Medulla oblongata (tissue), 1 donor: ENCODE measurements at regions not wholly inside any gene's neighbourhood (a gene's known extent, or its start where the extent isn't known, plus 50 kb on each side); places are given as distances from the start of the nearest gene placed in this dataset.

Experiments
- DNase-seq: peaks from one replicate; pipeline ENCODE4 v3.0.0-alpha.2; 2015; ENCODE audit errors: extremely low spot score

DNA sequence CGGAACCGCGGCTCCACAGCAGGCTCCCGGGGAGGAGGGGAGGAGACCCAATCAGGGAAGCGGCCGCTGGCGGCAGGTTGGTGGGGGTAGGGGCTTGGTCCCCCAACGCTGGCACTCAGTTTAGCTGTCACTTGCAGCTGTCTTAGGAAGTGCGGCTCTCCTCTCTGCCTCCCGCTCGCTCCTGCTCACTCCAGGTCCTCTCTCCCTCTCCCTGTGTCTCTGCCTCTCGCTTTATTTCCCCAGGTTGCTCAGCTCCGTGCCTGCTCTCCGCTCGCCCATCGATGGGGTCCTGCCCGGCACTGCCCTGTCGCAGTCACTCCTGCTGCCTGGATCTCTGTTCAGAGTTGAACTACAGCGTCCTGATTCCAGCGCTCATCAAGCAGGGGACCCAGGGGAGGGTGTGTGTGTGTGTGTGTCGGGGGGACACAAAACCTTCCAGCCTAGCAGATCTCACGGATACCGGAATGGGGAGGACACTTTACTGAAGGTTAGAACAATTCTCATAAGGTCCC is 145.6 kb downstream of the ENGASE start:
- DNase-seq: no peak

DNA sequence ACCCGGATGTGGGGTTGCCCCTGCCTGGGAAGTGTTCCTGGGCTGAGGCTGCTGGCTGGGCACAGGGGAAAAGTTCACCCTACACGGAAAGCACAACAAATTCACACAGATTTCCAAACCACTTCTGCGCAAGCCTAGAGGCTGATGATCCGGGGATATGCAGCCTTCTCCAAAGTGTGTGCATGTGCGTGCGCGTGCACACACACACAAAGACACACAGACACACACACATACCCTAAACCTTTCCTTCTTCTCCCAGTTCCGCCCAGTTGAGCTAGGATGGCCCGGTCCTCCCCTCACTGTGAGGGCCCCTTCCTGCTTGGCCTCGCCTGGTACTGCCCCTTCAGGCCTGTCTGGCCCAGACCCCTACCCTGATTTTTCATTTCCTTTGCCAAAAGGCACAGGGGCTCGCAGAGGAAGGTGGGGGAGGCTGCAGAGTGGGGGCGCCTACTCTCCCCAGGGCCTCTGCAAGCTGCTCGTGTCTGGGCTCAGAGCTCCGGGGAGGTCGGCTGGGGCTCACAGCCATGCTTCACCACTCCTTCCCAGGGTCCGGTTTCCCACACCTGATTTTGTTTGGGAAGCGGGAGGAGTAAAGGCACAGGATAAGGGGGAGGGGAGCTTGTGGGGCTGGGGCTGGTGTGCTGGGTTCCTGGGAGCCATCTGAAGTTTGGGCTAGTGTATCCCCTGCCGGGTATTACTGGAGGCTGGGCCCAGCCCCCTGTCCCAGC is 144.7 kb downstream of the ENGASE start:
- no peak for DNase-seq

DNA sequence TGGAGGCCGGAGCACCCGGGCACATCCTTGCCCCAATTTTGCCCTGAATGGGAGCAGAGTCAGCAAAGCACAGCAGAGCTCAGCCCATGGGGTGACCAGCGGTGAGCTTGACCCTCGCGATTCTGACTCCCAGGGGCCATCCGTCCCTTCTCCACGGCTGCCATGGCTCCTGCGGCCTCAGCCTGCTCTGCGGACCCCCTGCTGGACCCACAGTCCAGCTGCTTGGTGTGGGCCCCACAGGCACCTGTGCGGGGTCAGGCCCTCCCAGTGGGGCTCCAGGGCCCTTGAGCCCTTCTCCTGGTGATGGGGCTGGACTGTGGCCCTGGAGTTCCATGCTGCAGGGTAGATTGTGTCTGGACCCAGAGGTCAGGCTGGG is 144.2 kb downstream of the ENGASE start:
- no peak for DNase-seq

- no peak for DNase-seq
Observed at GRCh38 chr17:79218175-79218824, 143.7 kb downstream of the ENGASE start.

DNA sequence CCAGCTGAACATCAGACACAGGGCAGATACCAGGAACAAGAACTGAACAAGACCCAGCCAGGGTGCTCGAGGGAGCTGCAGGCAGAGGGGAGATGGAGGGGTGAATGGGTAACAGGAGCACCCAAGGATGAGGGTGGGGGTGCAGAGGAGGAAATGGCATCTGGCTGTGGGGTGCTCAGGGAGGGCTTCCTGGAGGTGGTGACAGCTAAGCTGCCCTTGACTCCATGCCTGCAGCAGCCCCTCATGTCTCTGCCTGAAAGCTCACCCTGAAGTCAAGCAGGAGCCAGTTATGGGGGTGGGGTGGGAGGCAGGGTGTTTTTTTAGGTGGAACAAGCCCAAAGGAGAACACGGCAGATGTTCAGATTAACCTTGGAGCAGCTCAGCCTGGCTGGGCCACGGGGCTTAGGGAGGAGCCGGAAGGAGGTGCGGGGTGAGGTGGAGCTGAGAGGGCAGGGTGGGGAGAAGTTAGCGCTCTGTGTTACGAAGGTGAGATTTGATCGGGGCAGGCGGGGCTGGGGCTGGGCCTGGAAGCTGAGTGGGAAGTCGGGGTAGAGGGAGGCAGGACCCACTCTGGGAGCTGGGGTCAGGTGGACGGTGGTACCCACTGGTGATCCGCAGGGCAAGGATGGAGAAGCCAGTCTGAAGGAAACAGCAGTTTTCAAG is 143.0 kb downstream of the ENGASE start:
- DNase-seq: no peak

DNA sequence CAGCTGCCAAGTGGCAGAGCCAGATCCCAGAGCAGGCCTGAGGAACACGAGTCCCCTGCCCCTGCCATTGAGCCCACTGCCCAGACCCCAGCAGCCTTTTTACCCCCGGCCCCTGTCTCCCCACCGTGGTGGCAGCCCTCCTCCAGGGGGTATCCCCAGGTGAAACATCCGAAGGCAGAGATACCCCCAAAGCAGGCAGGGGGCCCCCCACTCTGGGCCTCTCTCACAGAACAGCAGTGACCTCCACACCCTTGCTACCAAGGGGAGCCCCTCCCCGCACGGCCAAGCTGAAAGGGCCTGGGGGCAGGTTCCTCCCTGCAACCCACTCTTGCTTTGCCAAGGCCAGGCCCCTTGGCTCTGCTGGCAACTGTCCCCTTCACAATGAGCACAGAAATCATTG is 142.2 kb downstream of the ENGASE start:
- DNase-seq: no peak

- no peak for DNase-seq
Observed at GRCh38 chr17:79216391-79216790, 141.8 kb downstream of the ENGASE start.

- no peak for DNase-seq
Observed at GRCh38 chr17:79215631-79216030, 141.0 kb downstream of the ENGASE start.

DNA sequence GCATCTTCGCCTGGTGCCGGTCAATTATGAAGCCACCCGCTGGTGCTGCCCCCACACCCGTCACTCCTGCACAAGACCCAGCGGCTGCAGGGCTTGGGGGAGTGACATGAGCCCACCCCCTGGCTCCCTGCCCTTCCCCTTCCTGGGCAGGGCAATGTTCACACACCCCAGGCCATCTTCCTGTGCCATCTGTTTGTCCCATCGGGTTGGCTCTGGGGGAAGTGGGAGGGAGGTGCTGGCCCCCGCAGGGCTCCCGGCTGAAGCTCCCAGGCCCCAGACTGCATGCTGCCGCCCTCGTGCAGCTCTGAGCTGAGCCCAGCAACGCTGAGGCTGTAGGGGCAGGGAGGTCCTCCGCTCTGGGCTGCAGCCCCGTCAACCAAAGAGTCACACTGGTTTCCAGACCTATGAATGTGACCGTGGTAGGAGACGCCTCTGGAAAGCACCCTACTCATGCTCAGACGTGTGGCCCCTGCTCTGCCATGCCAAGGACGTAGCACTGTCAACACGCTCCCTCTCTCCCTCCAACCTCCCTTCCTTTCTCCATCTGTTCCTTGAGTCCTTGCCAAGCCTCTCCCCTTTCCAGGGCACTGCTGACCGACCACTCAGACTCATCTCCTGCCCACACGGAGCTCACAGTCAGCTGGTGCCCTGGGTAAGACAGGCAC is 140.4 kb downstream of the ENGASE start:
- no peak for DNase-seq

DNA sequence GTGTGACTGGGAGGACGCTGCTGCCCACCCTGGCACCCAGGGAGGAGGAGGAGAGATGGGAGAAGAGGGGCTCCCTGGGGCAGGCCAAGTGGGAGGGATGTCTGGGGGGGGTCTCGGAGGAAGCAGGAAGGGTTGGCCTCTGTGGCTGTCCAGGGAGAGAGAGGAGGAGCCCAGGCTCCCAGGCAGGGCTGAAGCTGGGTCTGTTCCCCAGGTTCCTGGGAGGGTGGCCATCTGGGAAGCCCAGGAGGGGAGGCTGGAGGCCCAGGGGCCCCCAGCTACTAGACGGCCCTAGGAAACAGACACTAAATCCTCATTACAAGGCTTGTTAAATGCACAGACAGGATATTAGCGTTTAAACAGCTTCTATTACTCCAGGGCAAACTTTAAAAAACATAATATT is 139.8 kb downstream of the ENGASE start:
- DNase-seq: no peak

DNA sequence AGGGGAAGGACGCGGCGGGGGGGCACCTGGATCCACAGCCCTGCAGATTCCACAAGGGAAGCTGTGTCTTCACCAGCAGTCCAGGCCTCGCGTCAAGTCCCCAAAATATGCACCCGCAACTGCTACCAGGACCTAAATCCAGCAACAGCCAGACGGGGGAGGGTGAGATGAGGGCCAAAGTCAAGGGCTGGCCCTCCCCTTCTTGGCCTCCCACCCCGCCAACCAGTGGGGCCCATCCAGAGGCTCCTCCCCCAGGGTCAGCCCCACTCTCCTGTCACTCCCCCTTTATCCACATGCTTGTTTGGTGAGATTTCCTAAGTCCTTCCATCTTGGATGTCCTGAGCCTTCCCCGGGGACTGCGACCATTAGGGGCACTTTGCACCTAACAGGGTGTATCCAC is 138.7 kb downstream of the ENGASE start:
- DNase-seq: no peak

GRCh38 chr17:79212149-79213087 is 137.8 kb downstream of the ENGASE start:
- no peak for DNase-seq

DNA sequence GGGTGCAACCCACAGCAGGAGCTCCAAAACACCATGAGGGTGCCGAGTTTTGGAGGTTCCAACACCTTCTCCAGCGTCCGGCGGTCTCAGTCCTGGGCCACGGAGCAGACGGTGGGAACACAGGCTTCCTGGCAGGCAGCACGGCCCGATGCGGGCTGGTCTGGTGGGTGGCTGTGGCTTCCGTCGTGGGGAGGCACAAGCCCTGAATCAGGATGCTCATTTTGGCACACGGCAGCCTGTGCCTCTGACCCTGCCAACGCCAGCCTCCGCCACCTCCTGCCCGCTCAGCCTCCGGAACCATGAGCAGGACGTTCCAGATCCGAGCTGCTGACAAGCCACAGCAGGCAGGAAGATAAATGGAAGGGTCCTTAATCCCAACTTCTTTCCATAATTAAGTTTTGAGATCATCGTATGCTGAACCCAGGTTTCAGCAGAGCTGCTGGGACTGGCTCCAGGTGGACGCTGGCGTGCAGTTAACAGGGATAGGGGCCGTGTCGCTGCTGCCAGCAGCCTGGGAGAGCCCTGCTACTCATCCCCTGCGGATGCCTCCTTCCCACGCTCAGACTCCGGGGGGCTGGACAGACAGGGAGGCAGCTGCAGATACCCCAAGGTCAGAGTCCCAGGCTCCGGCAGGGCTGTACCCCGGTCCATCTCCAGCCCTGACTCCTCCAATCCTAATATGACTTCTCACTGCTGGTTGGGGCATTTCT is 136.6 kb downstream of the ENGASE start:
- no peak for DNase-seq

GRCh38 chr17:79210638-79211037 is 136.0 kb downstream of the ENGASE start:
- DNase-seq: no peak

GRCh38 chr17:79207960-79208359 is 133.3 kb downstream of the ENGASE start:
- DNase-seq: no peak

DNA sequence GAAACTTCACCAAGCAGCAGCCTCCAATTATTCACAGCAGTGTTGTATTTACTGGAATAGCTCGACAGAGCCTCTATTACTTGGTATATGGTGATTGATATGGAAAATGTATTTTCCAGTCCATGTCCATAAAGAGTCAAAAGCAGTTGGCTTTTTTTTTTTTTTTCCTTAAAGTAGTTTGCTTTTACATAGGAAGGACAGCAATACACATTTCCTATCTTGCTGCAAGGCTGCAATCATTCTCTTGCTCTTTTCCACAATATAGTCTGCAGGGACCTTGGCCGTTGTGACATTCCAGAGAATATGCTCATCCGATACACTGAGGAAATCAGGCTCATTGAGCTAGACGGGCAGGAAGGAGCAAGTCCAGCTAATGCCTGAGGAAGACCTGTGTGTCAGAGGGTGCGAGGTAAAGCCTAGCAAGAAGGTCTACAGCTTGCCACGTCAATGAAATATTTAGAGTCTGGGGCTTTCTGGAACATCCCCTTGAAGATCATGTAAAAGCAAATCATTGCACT is 131.1 kb downstream of the ENGASE start:
- no peak for DNase-seq

DNA sequence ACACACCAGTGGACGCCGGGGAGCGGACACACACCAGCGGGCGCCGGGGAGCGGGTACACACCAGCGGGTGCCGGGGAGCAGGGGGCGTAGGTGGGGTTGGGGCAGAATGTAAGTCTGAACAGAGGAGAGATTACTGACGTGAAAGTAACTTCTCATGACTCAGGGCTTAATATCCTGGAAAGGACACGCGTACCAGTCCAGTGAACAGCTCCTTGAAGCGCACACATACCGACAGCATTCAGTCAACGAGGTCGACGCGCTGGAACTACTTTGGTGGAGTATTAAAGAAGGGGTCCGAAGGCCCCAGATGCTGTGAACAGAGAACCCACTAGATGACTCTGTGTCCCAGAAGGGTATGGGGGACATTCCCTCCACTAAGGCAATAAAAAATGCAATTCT is 129.6 kb downstream of the ENGASE start:
- no peak for DNase-seq

DNA sequence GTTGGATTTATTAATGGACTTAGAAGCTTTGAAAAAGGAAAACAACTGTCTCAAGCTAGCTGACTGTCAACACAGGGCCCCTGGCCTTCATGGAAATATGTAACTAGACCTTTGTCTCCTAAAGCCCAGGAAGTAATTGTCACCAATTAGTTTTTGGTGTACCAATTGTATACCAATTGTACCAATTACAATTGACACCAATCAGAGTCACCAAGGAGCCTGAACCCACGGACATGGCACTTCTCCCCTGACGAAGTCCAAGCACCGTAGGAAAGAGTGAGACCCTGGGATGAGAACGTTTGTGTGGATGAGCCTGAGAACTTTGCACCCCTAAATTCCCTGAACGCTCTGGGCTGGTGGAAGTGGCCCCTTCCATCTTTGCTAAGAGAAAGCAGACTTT is 129.0 kb downstream of the ENGASE start:
- DNase-seq: no peak

GRCh38 chr17:79203016-79203415 is 128.4 kb downstream of the ENGASE start:
- no peak for DNase-seq

DNA sequence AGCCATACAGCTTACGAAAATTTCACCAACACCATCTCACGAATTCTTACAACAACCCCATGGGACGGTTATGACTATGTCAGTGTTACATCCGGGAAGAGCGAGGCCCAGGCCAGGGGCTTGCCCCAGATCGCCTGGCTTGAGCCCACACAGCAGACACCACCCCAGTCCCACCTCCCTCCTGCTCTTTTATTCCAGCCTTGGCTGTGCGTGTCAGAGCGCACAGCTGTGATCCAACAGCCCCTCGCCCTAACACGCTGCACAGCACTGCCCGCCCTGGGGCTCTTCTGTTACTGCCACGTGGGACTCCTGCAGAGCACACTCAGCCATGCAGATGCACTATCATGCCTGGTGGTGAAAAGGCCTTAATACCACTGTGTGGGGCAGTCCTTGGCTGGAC is 127.9 kb downstream of the ENGASE start:
- no peak for DNase-seq
